HK-2 (cell line): ENCODE measurements at regions not wholly inside any gene's neighbourhood (a gene's known extent, or its start where the extent isn't known, plus 50 kb on each side); places are given as distances from the start of the nearest gene placed in this dataset.
"Not testable (repeated sequence)": the region's sequence is repeated elsewhere in the genome, so short reads cannot be mapped to it uniquely, and the experiment has no call there.

Experiments used
- DNase-seq: peaks from one replicate; pipeline ENCODE4 v3.0.0-alpha.2; 2018; ENCODE audit not compliant: unreplicated experiment

- DNase-seq: no peak
Observed at GRCh38 chr2:16221461-16222010, 281.2 kb downstream of the MYCN start.

GRCh38 chr2:16219292-16219975 lies 279.1 kb downstream of the MYCN start:
- DNase-seq: no peak

GRCh38 chr2:16218625-16219024 lies 278.3 kb downstream of the MYCN start:
- no peak for DNase-seq

- DNase-seq: no peak
Observed at GRCh38 chr2:16218161-16218560, 277.8 kb downstream of the MYCN start.

- DNase-seq: not testable (repeated sequence)
Observed at GRCh38 chr2:16217741-16218140, 277.4 kb downstream of the MYCN start.

- DNase-seq: no peak
Observed at GRCh38 chr2:16217291-16217690, 276.9 kb downstream of the MYCN start.

- DNase-seq: no peak
Observed at GRCh38 chr2:16216558-16216945, 276.2 kb downstream of the MYCN start.

- DNase-seq: no peak
Observed at GRCh38 chr2:16215902-16216557, 275.7 kb downstream of the MYCN start.

- DNase-seq: no peak
Observed at GRCh38 chr2:16214861-16215260, 274.5 kb downstream of the MYCN start.

GRCh38 chr2:16214391-16214790 lies 274.0 kb downstream of the MYCN start:
- no peak for DNase-seq

GRCh38 chr2:16212321-16212720 lies 272.0 kb downstream of the MYCN start:
- no peak for DNase-seq

- DNase-seq: no peak
Observed at GRCh38 chr2:16211341-16211740, 271.0 kb downstream of the MYCN start.

- DNase-seq: no peak
Observed at GRCh38 chr2:16210841-16211240, 270.5 kb downstream of the MYCN start.

GRCh38 chr2:16209799-16210198 lies 269.4 kb downstream of the MYCN start:
- DNase-seq: no peak

GRCh38 chr2:16208921-16209320 lies 268.6 kb downstream of the MYCN start:
- no peak for DNase-seq

GRCh38 chr2:16208241-16208797 lies 268.0 kb downstream of the MYCN start:
- DNase-seq: no peak

- DNase-seq: no peak
Observed at GRCh38 chr2:16207611-16208010, 267.3 kb downstream of the MYCN start.

- DNase-seq: no peak
Observed at GRCh38 chr2:16207151-16207550, 266.8 kb downstream of the MYCN start.

GRCh38 chr2:16206191-16206944 lies 266.0 kb downstream of the MYCN start:
- no peak for DNase-seq

GRCh38 chr2:16205631-16206030 lies 265.3 kb downstream of the MYCN start:
- no peak for DNase-seq

- DNase-seq: no peak
Observed at GRCh38 chr2:16204886-16205620, 264.7 kb downstream of the MYCN start.

- DNase-seq: no peak
Observed at GRCh38 chr2:16204251-16204650, 263.9 kb downstream of the MYCN start.
